HepG2 (cell line): ENCODE measurements at regions not wholly inside any gene's neighbourhood (a gene's known extent, or its start where the extent isn't known, plus 50 kb on each side); places are given as distances from the start of the nearest gene placed in this dataset.

Experiments
- ATAC-seq: fragments of 200-7000 bp; cut with Tn5 transposase; 3 replicates; pipeline ENCODE4 v1.9.1; 2020; ENCODE audit warnings: mild to moderate bottlenecking, moderate library complexity
- BruUV-seq: library from RNA; stranded (reverse); fragments of 400-500 nt; replicated peaks from 2 replicates; lab custom pipeline; 2021; lab: Mats Ljungman, UMichigan
- CTCF ChIA-PET: fragments of 300-600 bp; formaldehyde crosslinking; extraction: SDS; loops from one replicate; lab custom pipeline; 2021; ENCODE audit warnings: low total read pairs, inconsistent platforms, low intra/inter-chr PET ratio; lab: Yijun Ruan, JAX
- POLR2A ChIA-PET: fragments of 350-600 bp; sonication (Branson Sonifier 250); formaldehyde crosslinking; loops from one replicate; lab custom pipeline; 2020; ENCODE audit warnings: antibody characterized with exemption, inconsistent platforms; lab: Yijun Ruan, JAX
- DNase-seq: peaks from one replicate; pipeline ENCODE4 v3.0.0-alpha.2; 2015; ENCODE audit warnings: low spot score
- FAIRE-seq: peaks from 3 replicates; lab custom pipeline; 2011; peaks lifted over from hg19 to GRCh38; lab: Jason Lieb, UNC
- H2AFZ ChIP-seq: one replicate; pipeline ENCODE4 v1.6.1; 2011; ENCODE audit warnings: low read length, inconsistent platforms
- H3K27ac ChIP-seq: fragments of 300-600 bp; 3 replicates; pipeline ENCODE4 v1.8.0; 2011; ENCODE audit warnings: mixed run types, mild to moderate bottlenecking, mixed read lengths, low read length, inconsistent platforms; ENCODE audit not compliant: insufficient read depth; ENCODE audit errors: extremely low read length
- H3K27me3 ChIP-seq, 2 experiments: fragments of 200-600 bp in 1 of 2; 2 replicates in 1 of 2; 3 replicates in 1 of 2; pipeline versions ENCODE4 v1.6.0 to v1.8.0; 2011; ENCODE audit warnings: low read length in 2 of 2, mild to moderate bottlenecking in 2 of 2, moderate library complexity in 2 of 2, inconsistent platforms in 1 of 2; ENCODE audit not compliant: insufficient read depth in 2 of 2, control insufficient read depth in 1 of 2
- H3K36me3 ChIP-seq, 2 experiments: fragments of 200-600 bp in 1 of 2; replicated peaks in 1 of 2; 2 replicates in 1 of 2; 3 replicates in 1 of 2; pipeline versions ENCODE4 v1.5.1 to v1.8.0; 2011; ENCODE audit warnings: low read length in 2 of 2, inconsistent platforms in 1 of 2; ENCODE audit not compliant: insufficient read depth in 2 of 2, control insufficient read depth in 1 of 2
- H3K4me1 ChIP-seq: 2 replicates; pipeline ENCODE4 v1.5.1; 2012; ENCODE audit warnings: low read length, inconsistent platforms; ENCODE audit not compliant: insufficient read depth
- H3K4me2 ChIP-seq: 2 replicates; pipeline ENCODE4 v1.6.0; 2011; ENCODE audit warnings: low read depth, low read length, inconsistent platforms
- H3K4me3 ChIP-seq, 3 experiments: fragments of 200-600 bp in 1 of 3; sonication (generic), shearing (Covaris generic) in 1 of 3; replicated peaks in 1 of 3; 2 replicates each; pipeline ENCODE4 v1.5.1; 2011 to 2016; ENCODE audit warnings: low read length in 3 of 3, inconsistent platforms in 2 of 3, low read depth in 2 of 3, mild to moderate bottlenecking in 2 of 3, control low read depth in 1 of 3, mixed read lengths in 1 of 3; ENCODE audit not compliant: insufficient read depth in 1 of 3
- H3K79me2 ChIP-seq: one replicate; pipeline ENCODE4 v1.6.1; 2011; ENCODE audit warnings: low read length, inconsistent platforms; ENCODE audit not compliant: insufficient read depth
- H3K9ac ChIP-seq: 2 replicates; pipeline ENCODE4 v1.6.0; 2011; ENCODE audit warnings: mild to moderate bottlenecking, low read depth, low read length, inconsistent platforms; ENCODE audit not compliant: insufficient read depth
- H3K9me3 ChIP-seq: 2 replicates; pipeline ENCODE4 v1.5.1; 2012; ENCODE audit warnings: mild to moderate bottlenecking, low read length
- H4K20me1 ChIP-seq: 2 replicates; pipeline ENCODE4 v1.6.0; 2011; ENCODE audit warnings: inconsistent platforms, mild to moderate bottlenecking, low read length, moderate library complexity; ENCODE audit not compliant: insufficient read depth
- AGO2 ChIP-seq: fragments of 200-400 bp; formaldehyde crosslinking; optimal IDR thresholded peaks from 2 replicates; pipeline ENCODE3; 2017; ENCODE audit warnings: mild to moderate bottlenecking, low read depth, low read length, moderate library complexity
- GATA4 ChIP-seq: sonication (generic); IDR thresholded peaks from 2 replicates; pipeline ENCODE4 v1.6.1; 2016; ENCODE audit warnings: antibody characterized with exemption, low read depth, borderline replicate concordance
- NFKBIZ ChIP-seq: IDR thresholded peaks from 2 replicates; pipeline ENCODE4 v1.6.1; 2018; ENCODE audit warnings: missing genetic modification reagents, missing compliant biosample characterization
- REXO4 ChIP-seq: sonication (generic); formaldehyde crosslinking; IDR thresholded peaks from 2 replicates; pipeline ENCODE4 v1.8.0; 2022; ENCODE audit warnings: missing genetic modification reagents, mild to moderate bottlenecking, borderline replicate concordance
- ZFP90 ChIP-seq: sonication (generic); formaldehyde crosslinking; IDR thresholded peaks from 2 replicates; pipeline ENCODE4 v1.8.0; 2022; ENCODE audit warnings: missing genetic modification reagents, mild to moderate bottlenecking, inconsistent platforms, borderline replicate concordance
- ZNF460 ChIP-seq: sonication (generic); formaldehyde crosslinking; IDR thresholded peaks from 2 replicates; pipeline ENCODE4 v1.5.1; 2020; ENCODE audit warnings: missing genetic modification reagents, mild to moderate bottlenecking, borderline replicate concordance
- ZNF850 ChIP-seq: sonication (generic); formaldehyde crosslinking; conservative IDR thresholded peaks from 2 replicates; pipeline ENCODE4 v1.9.0; 2021; ENCODE audit warnings: mild to moderate bottlenecking, missing genetic modification reagents
- WGBS: methylation state at CpG from one replicate; pipeline ENCODE4 v1.1.6; 2017; ENCODE audit warnings: low lambda C conversion rate; 5-methylcytosine and 5-hydroxymethylcytosine counted together
- in situ Hi-C: cut with HindIII; loops from 2 replicates; pipeline ENCODE4 v1.10.0; 2017; ENCODE audit warnings: low pct_unique_long_range_greater_than_20kb; ENCODE audit not compliant: extremely low pct_ligation_motif_present
- intact Hi-C: fragments of 100-400 bp; cut with micrococcal nuclease; formaldehyde crosslinking; loops from one replicate; pipeline ENCODE4 v1.10.0; 2022; ENCODE audit not compliant: unreplicated experiment
- TF ChIP-seq, protein P1 (sequence below): sonication (generic); formaldehyde crosslinking; IDR thresholded peaks from 2 replicates; pipeline ENCODE4 v1.5.0; 2020; ENCODE audit warnings: mild to moderate bottlenecking, missing genetic modification reagents, borderline replicate concordance
- TF ChIP-seq, protein P2 (sequence below): sonication (generic); formaldehyde crosslinking; IDR thresholded peaks from 2 replicates; pipeline ENCODE4 v1.4.0; 2020; ENCODE audit warnings: missing genetic modification reagents

DNA sequence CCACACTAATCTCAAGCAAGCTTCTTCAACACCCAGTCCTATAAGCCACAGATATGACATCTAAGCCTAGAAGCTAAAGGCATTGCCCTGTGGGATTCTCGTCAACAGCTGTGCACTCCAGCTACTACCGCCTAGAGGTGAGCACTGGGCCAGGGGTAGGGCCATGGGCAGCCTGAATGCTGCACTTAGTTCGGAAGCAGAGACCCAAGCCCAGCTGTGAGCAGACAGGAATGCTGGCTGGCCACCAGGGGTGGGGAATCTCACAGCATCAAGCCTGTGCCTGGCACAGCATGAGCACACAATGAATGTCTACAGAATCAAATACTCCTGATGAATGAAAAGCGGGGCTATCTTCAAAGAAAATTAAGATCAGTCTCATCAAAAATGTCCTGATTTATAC is 167.5 kb upstream of the UBL3 start (continued):
- TF ChIP-seq, protein P1, sequence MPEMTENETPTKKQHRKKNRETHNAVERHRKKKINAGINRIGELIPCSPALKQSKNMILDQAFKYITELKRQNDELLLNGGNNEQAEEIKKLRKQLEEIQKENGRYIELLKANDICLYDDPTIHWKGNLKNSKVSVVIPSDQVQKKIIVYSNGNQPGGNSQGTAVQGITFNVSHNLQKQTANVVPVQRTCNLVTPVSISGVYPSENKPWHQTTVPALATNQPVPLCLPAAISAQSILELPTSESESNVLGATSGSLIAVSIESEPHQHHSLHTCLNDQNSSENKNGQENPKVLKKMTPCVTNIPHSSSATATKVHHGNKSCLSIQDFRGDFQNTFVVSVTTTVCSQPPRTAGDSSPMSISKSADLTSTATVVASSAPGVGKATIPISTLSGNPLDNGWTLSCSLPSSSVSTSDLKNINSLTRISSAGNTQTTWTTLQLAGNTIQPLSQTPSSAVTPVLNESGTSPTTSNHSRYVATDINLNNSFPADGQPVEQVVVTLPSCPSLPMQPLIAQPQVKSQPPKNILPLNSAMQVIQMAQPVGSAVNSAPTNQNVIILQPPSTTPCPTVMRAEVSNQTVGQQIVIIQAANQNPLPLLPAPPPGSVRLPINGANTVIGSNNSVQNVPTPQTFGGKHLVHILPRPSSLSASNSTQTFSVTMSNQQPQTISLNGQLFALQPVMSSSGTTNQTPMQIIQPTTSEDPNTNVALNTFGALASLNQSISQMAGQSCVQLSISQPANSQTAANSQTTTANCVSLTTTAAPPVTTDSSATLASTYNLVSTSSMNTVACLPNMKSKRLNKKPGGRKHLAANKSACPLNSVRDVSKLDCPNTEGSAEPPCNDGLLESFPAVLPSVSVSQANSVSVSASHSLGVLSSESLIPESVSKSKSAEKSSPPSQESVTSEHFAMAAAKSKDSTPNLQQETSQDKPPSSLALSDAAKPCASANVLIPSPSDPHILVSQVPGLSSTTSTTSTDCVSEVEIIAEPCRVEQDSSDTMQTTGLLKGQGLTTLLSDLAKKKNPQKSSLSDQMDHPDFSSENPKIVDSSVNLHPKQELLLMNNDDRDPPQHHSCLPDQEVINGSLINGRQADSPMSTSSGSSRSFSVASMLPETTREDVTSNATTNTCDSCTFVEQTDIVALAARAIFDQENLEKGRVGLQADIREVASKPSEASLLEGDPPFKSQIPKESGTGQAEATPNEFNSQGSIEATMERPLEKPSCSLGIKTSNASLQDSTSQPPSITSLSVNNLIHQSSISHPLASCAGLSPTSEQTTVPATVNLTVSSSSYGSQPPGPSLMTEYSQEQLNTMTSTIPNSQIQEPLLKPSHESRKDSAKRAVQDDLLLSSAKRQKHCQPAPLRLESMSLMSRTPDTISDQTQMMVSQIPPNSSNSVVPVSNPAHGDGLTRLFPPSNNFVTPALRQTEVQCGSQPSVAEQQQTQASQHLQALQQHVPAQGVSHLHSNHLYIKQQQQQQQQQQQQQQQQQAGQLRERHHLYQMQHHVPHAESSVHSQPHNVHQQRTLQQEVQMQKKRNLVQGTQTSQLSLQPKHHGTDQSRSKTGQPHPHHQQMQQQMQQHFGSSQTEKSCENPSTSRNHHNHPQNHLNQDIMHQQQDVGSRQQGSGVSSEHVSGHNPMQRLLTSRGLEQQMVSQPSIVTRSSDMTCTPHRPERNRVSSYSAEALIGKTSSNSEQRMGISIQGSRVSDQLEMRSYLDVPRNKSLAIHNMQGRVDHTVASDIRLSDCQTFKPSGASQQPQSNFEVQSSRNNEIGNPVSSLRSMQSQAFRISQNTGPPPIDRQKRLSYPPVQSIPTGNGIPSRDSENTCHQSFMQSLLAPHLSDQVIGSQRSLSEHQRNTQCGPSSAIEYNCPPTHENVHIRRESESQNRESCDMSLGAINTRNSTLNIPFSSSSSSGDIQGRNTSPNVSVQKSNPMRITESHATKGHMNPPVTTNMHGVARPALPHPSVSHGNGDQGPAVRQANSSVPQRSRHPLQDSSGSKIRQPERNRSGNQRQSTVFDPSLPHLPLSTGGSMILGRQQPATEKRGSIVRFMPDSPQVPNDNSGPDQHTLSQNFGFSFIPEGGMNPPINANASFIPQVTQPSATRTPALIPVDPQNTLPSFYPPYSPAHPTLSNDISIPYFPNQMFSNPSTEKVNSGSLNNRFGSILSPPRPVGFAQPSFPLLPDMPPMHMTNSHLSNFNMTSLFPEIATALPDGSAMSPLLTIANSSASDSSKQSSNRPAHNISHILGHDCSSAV (CRISPR knock-in tag) = no peak

DNA sequence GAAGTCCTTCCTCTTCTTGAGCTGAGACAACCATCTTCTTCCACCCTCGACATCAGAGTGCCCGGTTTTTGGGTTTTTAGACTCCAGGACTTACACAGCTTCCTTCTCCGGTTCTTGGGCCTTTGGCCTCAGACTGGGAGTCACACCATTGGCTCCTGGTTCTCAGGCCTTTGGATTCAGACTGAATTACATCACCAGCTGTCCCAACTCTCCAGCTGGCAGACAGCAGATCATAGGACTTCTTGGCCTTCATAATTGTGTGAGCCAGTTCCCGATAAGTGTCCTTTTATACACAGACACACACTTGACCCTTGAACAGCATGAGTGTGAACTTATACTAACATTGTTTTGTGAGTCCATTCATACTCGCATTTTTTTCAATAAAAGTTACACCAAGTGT is 166.0 kb upstream of the UBL3 start:
- FAIRE-seq (no peak), ATAC-seq (no peak), DNase-seq (no peak)
- Histone ChIP-seq H3K27ac (no peak overlapping the region), H3K4me2 (no peak overlapping the region), H3K9me3 (no peaks in the 10 kb centered on the region), H4K20me1 (no peaks in the 10 kb centered on the region), H3K4me3 (no peak overlapping the region), H3K9ac (no peak overlapping the region), H3K36me3 (no peaks in the 10 kb centered on the region), H3K4me1 (no peaks in the 10 kb centered on the region), H3K27me3 (no peaks in the 10 kb centered on the region; a peak in 1 of 5 replicates), H3K79me2 (no peaks in the 10 kb centered on the region)
- intact Hi-C loops (no loop called here), in situ Hi-C loops (no loop called here)
- ChIA-PET CTCF (no interaction called here), POLR2A (no interaction called here)
- 24% methylated on average over 5 of the region's 5 CpGs for WGBS
- BruUV-seq = no TSS peak
- TF ChIP-seq ZNF850 (CRISPR knock-in tag) (no peak), NFKBIZ (CRISPR knock-in tag) (no peak), GATA4 (no peak), ZFP90 (no peak), ZNF460 (CRISPR knock-in tag) (no peak), REXO4 (CRISPR knock-in tag) (no peak), AGO2 (no peak)
- TF ChIP-seq, protein P2, sequence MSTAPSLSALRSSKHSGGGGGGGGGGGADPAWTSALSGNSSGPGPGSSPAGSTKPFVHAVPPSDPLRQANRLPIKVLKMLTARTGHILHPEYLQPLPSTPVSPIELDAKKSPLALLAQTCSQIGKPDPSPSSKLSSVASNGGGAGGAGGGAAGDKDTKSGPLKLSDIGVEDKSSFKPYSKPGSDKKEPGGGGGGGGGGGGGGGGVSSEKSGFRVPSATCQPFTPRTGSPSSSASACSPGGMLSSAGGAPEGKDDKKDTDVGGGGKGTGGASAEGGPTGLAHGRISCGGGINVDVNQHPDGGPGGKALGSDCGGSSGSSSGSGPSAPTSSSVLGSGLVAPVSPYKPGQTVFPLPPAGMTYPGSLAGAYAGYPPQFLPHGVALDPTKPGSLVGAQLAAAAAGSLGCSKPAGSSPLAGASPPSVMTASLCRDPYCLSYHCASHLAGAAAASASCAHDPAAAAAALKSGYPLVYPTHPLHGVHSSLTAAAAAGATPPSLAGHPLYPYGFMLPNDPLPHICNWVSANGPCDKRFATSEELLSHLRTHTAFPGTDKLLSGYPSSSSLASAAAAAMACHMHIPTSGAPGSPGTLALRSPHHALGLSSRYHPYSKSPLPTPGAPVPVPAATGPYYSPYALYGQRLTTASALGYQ (CRISPR knock-in tag) = no peak
- TF ChIP-seq, all 625 proteins: peak for 0
- H2AFZ ChIP-seq = no peak overlapping the region
